Skin of body (tissue), 1 donor: ENCODE measurements at regions not wholly inside any gene's neighbourhood (a gene's known extent, or its start where the extent isn't known, plus 50 kb on each side); places are given as distances from the start of the nearest gene placed in this dataset.

Source experiments
- DNase-seq: peaks from one replicate; lab custom pipeline; 2025; lab: John Stamatoyannopoulos, UW

GRCh38 chr7:18405726-18406125, 89.8 kb upstream of the HDAC9 start:
- DNase-seq: no peak

GRCh38 chr7:18407385-18407784, 88.2 kb upstream of the HDAC9 start:
- DNase-seq: no peak

- DNase-seq: peak; percentile 2
Observed at GRCh38 chr7:18408461-18408860, 87.1 kb upstream of the HDAC9 start.

GRCh38 chr7:18408868-18409267, 86.7 kb upstream of the HDAC9 start:
- DNase-seq: no peak

GRCh38 chr7:18413447-18413846, 82.1 kb upstream of the HDAC9 start:
- DNase-seq: no peak

GRCh38 chr7:18414885-18415284, 80.7 kb upstream of the HDAC9 start:
- DNase-seq: no peak

- DNase-seq: no peak
Observed at GRCh38 chr7:18416988-18417387, 78.6 kb upstream of the HDAC9 start.

GRCh38 chr7:18419456-18419855, 76.1 kb upstream of the HDAC9 start:
- DNase-seq: no peak

- DNase-seq: no peak
Observed at GRCh38 chr7:18420108-18420507, 75.4 kb upstream of the HDAC9 start.

GRCh38 chr7:18420748-18421147, 74.8 kb upstream of the HDAC9 start:
- DNase-seq: no peak

- no peak for DNase-seq
Observed at GRCh38 chr7:18421297-18422002, 74.1 kb upstream of the HDAC9 start.

GRCh38 chr7:18425227-18425626, 70.3 kb upstream of the HDAC9 start:
- DNase-seq: no peak

- no peak for DNase-seq
Observed at GRCh38 chr7:18425838-18426445, 69.6 kb upstream of the HDAC9 start.

- DNase-seq: no peak
Observed at GRCh38 chr7:18426564-18427226, 68.9 kb upstream of the HDAC9 start.

- no peak for DNase-seq
Observed at GRCh38 chr7:18429547-18429946, 66.0 kb upstream of the HDAC9 start.

- no peak for DNase-seq
Observed at GRCh38 chr7:18430810-18431209, 64.7 kb upstream of the HDAC9 start.

- DNase-seq: no peak
Observed at GRCh38 chr7:18434171-18434570, 61.4 kb upstream of the HDAC9 start.

GRCh38 chr7:18437101-18437500, 58.4 kb upstream of the HDAC9 start:
- DNase-seq: peak; percentile 1

- DNase-seq: no peak
Observed at GRCh38 chr7:18440934-18441333, 54.6 kb upstream of the HDAC9 start.

- DNase-seq: no peak
Observed at GRCh38 chr7:18444826-18445225, 50.7 kb upstream of the HDAC9 start.

- no peak for DNase-seq
Observed at GRCh38 chr7:18445483-18445882, 50.1 kb upstream of the HDAC9 start.
